ENCODE measurements at regions not wholly inside any gene's neighbourhood (a gene's known extent, or its start where the extent isn't known, plus 50 kb on each side); places are given as distances from the start of the nearest gene placed in this dataset.

DNA sequence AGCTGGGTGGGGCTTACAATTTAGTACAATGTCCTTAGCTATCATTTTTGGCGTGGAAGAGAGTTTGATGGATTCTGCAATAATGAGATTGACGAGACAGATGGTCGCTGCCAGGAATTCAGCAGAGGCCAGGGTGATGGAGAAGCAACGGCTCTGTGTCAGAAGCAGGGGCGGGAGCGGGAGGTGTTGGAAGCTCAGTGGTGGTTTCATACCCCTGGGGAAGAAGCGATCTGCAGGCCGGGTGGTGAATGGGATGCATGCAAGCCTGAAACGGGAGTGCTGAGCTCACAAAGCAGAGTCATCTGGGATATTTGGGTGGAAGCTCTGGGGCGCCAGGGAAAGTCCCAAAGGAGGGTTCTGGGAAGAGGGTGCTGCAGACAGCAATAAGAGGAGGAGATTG is 370.8 kb downstream of the ZNF536 start:
- no peaks in the 10 kb centered on the region for H3K9me3 Mint-ChIP-seq
- DNase-seq = no peak
- no peak overlapping the region for H3K27ac Mint-ChIP-seq
- H3K36me3 Mint-ChIP-seq (ENCODE audit: low read depth) = no peaks in the 10 kb centered on the region
- no peaks in the 10 kb centered on the region for H3K27me3 Mint-ChIP-seq (ENCODE audit: insufficient read depth)
- no peak overlapping the region for H3K27ac ChIP-seq (ENCODE audit: low read depth, low read length)
- H3K27me3 ChIP-seq (ENCODE audit: control insufficient read depth, insufficient read depth, low read length, poor library complexity, severe bottlenecking) = no peaks in the 10 kb centered on the region
- H3K9ac ChIP-seq (ENCODE audit: extremely low read depth, low read length, poor library complexity, severe bottlenecking) = no peak overlapping the region
- WGBS, 2 experiments (ENCODE audit: insufficient coverage in 1 of 2, insufficient read length in 1 of 2) = 92% methylated on average over 8 to 10 of the region's 10 CpGs
- H3K4me1 ChIP-seq (ENCODE audit: control insufficient read depth, insufficient read depth, low read length) = no peaks in the 10 kb centered on the region
- H3K9me3 ChIP-seq (ENCODE audit: control insufficient read depth, low read length) = no peaks in the 10 kb centered on the region
- no peak overlapping the region for H3K4me3 Mint-ChIP-seq
- no peak overlapping the region for H3K4me3 ChIP-seq (ENCODE audit: low read length)
- TF ChIP-seq, protein P1, sequence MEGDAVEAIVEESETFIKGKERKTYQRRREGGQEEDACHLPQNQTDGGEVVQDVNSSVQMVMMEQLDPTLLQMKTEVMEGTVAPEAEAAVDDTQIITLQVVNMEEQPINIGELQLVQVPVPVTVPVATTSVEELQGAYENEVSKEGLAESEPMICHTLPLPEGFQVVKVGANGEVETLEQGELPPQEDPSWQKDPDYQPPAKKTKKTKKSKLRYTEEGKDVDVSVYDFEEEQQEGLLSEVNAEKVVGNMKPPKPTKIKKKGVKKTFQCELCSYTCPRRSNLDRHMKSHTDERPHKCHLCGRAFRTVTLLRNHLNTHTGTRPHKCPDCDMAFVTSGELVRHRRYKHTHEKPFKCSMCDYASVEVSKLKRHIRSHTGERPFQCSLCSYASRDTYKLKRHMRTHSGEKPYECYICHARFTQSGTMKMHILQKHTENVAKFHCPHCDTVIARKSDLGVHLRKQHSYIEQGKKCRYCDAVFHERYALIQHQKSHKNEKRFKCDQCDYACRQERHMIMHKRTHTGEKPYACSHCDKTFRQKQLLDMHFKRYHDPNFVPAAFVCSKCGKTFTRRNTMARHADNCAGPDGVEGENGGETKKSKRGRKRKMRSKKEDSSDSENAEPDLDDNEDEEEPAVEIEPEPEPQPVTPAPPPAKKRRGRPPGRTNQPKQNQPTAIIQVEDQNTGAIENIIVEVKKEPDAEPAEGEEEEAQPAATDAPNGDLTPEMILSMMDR (conservative IDR thresholded peaks at IDR 0.05) = no peak
- H3K4me1 Mint-ChIP-seq = no peaks in the 10 kb centered on the region
- H3K36me3 ChIP-seq (ENCODE audit: control insufficient read depth, insufficient read depth, low read length) = no peaks in the 10 kb centered on the region

DNA sequence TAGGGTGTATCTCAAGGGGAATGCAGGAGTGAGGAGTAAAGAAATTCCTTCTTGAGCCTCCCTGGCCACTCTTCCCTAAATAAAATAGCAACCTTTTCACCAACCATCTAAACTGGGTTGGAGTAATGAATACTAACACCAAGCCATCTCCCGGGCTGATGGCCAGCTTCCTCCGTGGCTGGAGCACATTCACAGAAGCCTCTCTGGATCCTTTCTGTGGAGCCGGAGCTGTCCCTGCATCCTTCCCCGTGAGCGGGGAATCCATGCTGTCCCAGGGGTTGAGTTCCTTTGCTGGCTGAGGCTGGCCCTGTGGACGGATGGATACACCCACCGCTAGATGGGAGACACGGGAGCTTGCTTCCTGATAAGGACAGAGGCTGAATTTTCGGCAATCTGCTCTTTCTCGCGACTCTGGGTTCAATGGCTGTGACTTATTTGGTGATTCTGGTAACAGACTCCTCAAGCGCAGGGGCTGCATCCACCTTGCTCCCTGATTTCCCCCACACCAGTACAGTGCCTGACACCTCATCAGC is 370.3 kb downstream of the ZNF536 start:
- Histone ChIP-seq H3K27me3 (ENCODE audit: control insufficient read depth, insufficient read depth, low read length, poor library complexity, severe bottlenecking) (no peaks in the 10 kb centered on the region), H3K4me1 (ENCODE audit: control insufficient read depth, insufficient read depth, low read length) (no peaks in the 10 kb centered on the region), H3K9ac (ENCODE audit: extremely low read depth, low read length, poor library complexity, severe bottlenecking) (no peak overlapping the region), H3K4me3 (ENCODE audit: low read length) (no peak overlapping the region), H3K27ac (ENCODE audit: low read depth, low read length) (no peak overlapping the region), H3K36me3 (ENCODE audit: control insufficient read depth, insufficient read depth, low read length) (no peaks in the 10 kb centered on the region), H3K9me3 (ENCODE audit: control insufficient read depth, low read length) (no peaks in the 10 kb centered on the region)
- Mint-ChIP-seq H3K9me3 (no peaks in the 10 kb centered on the region), H3K27me3 (ENCODE audit: insufficient read depth) (no peaks in the 10 kb centered on the region), H3K36me3 (ENCODE audit: low read depth) (no peaks in the 10 kb centered on the region), H3K27ac (no peak overlapping the region), H3K4me1 (no peaks in the 10 kb centered on the region), H3K4me3 (no peak overlapping the region)
- 90 to 94% methylated on average over 6 to 12 of the region's 12 CpGs for WGBS, 2 experiments (ENCODE audit: insufficient coverage in 1 of 2, insufficient read length in 1 of 2)
- DNase-seq = no peak
- TF ChIP-seq, protein P1 (conservative IDR thresholded peaks at IDR 0.05) = no peak

DNA sequence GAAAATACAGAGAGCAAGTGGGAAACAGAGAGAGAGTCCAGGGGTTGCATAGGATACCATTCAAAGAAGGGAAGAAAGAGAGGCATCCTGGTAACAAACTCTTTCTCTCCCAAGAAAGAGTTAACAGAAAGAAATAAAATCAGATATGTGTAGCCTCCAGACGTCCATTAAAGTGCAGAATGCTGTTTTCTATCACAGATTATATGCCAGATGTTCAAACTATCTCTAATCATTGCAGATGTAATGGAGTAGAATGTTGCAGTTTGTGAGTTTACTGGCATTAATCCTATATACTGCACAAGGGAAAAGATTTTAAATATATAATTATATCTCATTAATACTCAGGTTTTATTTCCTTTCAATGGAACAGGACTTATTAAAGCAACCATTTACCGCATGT is 369.4 kb downstream of the ZNF536 start:
- Mint-ChIP-seq H3K4me1 (peaks cover 6% of the 10 kb centered on the region), H3K9me3 (no peaks in the 10 kb centered on the region), H3K27me3 (ENCODE audit: insufficient read depth) (no peaks in the 10 kb centered on the region), H3K4me3 (no peak overlapping the region), H3K27ac (no peak overlapping the region), H3K36me3 (ENCODE audit: low read depth) (no peaks in the 10 kb centered on the region)
- H3K27me3 ChIP-seq (ENCODE audit: control insufficient read depth, insufficient read depth, low read length, poor library complexity, severe bottlenecking) = no peaks in the 10 kb centered on the region
- H3K9me3 ChIP-seq (ENCODE audit: control insufficient read depth, low read length) = no peaks in the 10 kb centered on the region
- H3K36me3 ChIP-seq (ENCODE audit: control insufficient read depth, insufficient read depth, low read length) = no peaks in the 10 kb centered on the region
- no peak overlapping the region for H3K4me3 ChIP-seq (ENCODE audit: low read length)
- 73 to 100% methylated on average over 1 to 2 of the region's 2 CpGs for WGBS, 2 experiments (ENCODE audit: insufficient coverage in 1 of 2, insufficient read length in 1 of 2)
- no peak overlapping the region for H3K9ac ChIP-seq (ENCODE audit: extremely low read depth, low read length, poor library complexity, severe bottlenecking)
- H3K27ac ChIP-seq (ENCODE audit: low read depth, low read length) = no peak overlapping the region
- H3K4me1 ChIP-seq (ENCODE audit: control insufficient read depth, insufficient read depth, low read length) = no peaks in the 10 kb centered on the region
- DNase-seq = no peak
- TF ChIP-seq, protein P1 (conservative IDR thresholded peaks at IDR 0.05) = no peak

Measured in endodermal cell (in vitro differentiated cells).